DND-41 (cell line): ENCODE measurements at regions not wholly inside any gene's neighbourhood (a gene's known extent, or its start where the extent isn't known, plus 50 kb on each side); places are given as distances from the start of the nearest gene placed in this dataset.

Experiments
- ATAC-seq: fragments of 200-7000 bp; cut with Tn5 transposase; 3 replicates; pipeline ENCODE4 v1.9.1; 2021; ENCODE audit warnings: low read depth; ENCODE audit not compliant: insufficient read depth
- DNase-seq: peaks from one replicate; pipeline ENCODE4 v3.0.0-alpha.2; 2020
- H2AFZ ChIP-seq: 2 replicates; pipeline ENCODE4 v1.6.0; 2012; ENCODE audit warnings: low read depth, low read length
- H3K27ac ChIP-seq: 2 replicates; pipeline ENCODE4 v1.5.1; 2012; ENCODE audit warnings: low read length, inconsistent platforms
- H3K27me3 ChIP-seq: fragments of 200-600 bp; sonication (generic); 2 replicates; pipeline ENCODE4 v1.6.0; 2012; ENCODE audit warnings: low read length, mild to moderate bottlenecking, inconsistent platforms; ENCODE audit not compliant: insufficient read depth, poor library complexity
- H3K36me3 ChIP-seq: 2 replicates; pipeline ENCODE4 v1.5.1; 2012; ENCODE audit warnings: low read length, inconsistent platforms; ENCODE audit not compliant: insufficient read depth
- H3K4me1 ChIP-seq: 2 replicates; pipeline ENCODE4 v1.5.1; 2012; ENCODE audit warnings: mild to moderate bottlenecking, low read length; ENCODE audit not compliant: insufficient read depth
- H3K4me2 ChIP-seq: 2 replicates; pipeline ENCODE4 v1.6.0; 2012; ENCODE audit warnings: mild to moderate bottlenecking, moderate library complexity, low read length, inconsistent platforms; ENCODE audit not compliant: insufficient read depth
- H3K4me3 ChIP-seq, 2 experiments: fragments of 200-600 bp in 1 of 2; shearing (Covaris generic) in 1 of 2; 2 replicates each; pipeline ENCODE4 v1.5.1; 2012 to 2016; ENCODE audit warnings: inconsistent platforms in 2 of 2, low read length in 2 of 2, mild to moderate bottlenecking in 2 of 2, low read depth in 1 of 2, moderate library complexity in 1 of 2
- H3K79me2 ChIP-seq: 2 replicates; pipeline ENCODE4 v1.6.0; 2012; ENCODE audit warnings: low read length, inconsistent platforms; ENCODE audit not compliant: insufficient read depth
- H3K9ac ChIP-seq: 2 replicates; pipeline ENCODE4 v1.6.0; 2012; ENCODE audit warnings: low read depth, mild to moderate bottlenecking, inconsistent platforms, low read length, moderate library complexity
- H3K9me3 ChIP-seq: 2 replicates; pipeline ENCODE4 v1.5.1; 2012; ENCODE audit warnings: low read length, moderate library complexity, mild to moderate bottlenecking, inconsistent platforms; ENCODE audit not compliant: insufficient read depth, severe bottlenecking
- H4K20me1 ChIP-seq: 2 replicates; pipeline ENCODE4 v1.6.0; 2012; ENCODE audit warnings: low read length; ENCODE audit not compliant: insufficient read depth
- EZH2 ChIP-seq: IDR thresholded peaks from 3 replicates; pipeline ENCODE4 v1.6.1; 2012; ENCODE audit warnings: borderline replicate concordance, low read depth, mild to moderate bottlenecking, moderate library complexity, low read length, inconsistent platforms; ENCODE audit not compliant: severe bottlenecking
- TF ChIP-seq, protein P1 (sequence below): IDR thresholded peaks from 2 replicates; pipeline ENCODE4 v1.5.1; 2012; ENCODE audit warnings: borderline replicate concordance, low read length, moderate library complexity, mild to moderate bottlenecking; ENCODE audit not compliant: poor library complexity, severe bottlenecking; ENCODE audit errors: extremely low read depth

DNA sequence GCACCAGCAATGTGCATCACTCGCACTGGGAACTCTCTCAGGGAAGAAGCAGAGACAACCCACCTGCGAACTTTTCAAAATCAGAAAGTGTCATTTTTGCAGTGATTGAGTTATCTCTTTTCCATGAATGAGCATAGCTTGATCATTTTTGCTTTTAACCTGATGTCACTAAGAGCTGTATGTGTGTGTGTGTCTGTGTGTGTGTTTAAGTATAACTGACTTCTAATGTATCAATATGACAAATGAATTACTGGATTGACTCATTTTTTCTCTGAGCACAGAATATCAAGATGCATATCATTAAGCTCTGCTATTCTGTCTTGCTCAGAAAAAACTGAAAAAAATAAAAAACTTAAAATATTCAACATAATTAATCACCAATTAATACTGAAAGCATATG is 548.9 kb upstream of the MARCKS start:
- no peak for TF ChIP-seq EZH2
- TF ChIP-seq, protein P1, sequence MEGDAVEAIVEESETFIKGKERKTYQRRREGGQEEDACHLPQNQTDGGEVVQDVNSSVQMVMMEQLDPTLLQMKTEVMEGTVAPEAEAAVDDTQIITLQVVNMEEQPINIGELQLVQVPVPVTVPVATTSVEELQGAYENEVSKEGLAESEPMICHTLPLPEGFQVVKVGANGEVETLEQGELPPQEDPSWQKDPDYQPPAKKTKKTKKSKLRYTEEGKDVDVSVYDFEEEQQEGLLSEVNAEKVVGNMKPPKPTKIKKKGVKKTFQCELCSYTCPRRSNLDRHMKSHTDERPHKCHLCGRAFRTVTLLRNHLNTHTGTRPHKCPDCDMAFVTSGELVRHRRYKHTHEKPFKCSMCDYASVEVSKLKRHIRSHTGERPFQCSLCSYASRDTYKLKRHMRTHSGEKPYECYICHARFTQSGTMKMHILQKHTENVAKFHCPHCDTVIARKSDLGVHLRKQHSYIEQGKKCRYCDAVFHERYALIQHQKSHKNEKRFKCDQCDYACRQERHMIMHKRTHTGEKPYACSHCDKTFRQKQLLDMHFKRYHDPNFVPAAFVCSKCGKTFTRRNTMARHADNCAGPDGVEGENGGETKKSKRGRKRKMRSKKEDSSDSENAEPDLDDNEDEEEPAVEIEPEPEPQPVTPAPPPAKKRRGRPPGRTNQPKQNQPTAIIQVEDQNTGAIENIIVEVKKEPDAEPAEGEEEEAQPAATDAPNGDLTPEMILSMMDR, result no peak
- Histone ChIP-seq H3K27me3 (no peaks in the 10 kb centered on the region), H2AFZ (no peak overlapping the region), H4K20me1 (no peaks in the 10 kb centered on the region), H3K4me3 (no peak overlapping the region), H3K4me1 (no peaks in the 10 kb centered on the region), H3K9ac (no peak overlapping the region), H3K4me2 (no peak overlapping the region), H3K79me2 (no peaks in the 10 kb centered on the region), H3K36me3 (no peaks in the 10 kb centered on the region), H3K9me3 (no peaks in the 10 kb centered on the region), H3K27ac (no peak overlapping the region)
- ATAC-seq, result no peak
- no peak for DNase-seq

- Histone ChIP-seq H3K4me2 (no peak overlapping the region), H3K4me3 (no peak overlapping the region)
- ATAC-seq, result no peak
Observed at GRCh38 chr6:113313841-113314240, 543.3 kb upstream of the MARCKS start.

DNA sequence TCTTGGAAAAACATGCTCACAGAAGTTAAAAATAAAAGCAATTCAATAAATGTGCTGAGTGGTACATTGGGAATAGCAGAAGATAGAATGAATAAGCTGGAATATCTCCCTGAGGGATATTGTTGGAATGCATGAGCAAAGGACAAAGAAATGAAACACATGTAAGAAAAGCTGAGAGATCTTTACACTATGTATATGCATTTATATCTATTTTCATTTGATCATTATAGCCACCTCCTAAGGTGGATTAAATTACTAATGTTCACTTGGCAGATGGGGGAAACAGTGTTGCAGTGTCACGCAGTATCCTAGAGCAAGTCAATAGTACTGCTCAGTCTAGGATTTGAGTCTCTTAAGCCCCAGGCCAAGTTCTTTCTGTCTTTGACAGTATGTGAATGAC is 542.0 kb upstream of the MARCKS start:
- Histone ChIP-seq H3K9me3 (no peaks in the 10 kb centered on the region), H3K4me3 (no peak overlapping the region), H3K36me3 (no peaks in the 10 kb centered on the region), H3K4me2 (no peak overlapping the region), H3K79me2 (no peaks in the 10 kb centered on the region), H4K20me1 (no peaks in the 10 kb centered on the region), H3K4me1 (no peaks in the 10 kb centered on the region), H2AFZ (no peak overlapping the region), H3K9ac (no peak overlapping the region), H3K27me3 (no peaks in the 10 kb centered on the region), H3K27ac (no peak overlapping the region)
- TF ChIP-seq, protein P1, result no peak
- TF ChIP-seq EZH2, result no peak
- DNase-seq (no peak), ATAC-seq (no peak)

More at GRCh38 chr6:113313841-113314240, 543.3 kb upstream of the MARCKS start:
- no peak for DNase-seq
- Histone ChIP-seq H2AFZ (no peak overlapping the region), H3K4me1 (no peaks in the 10 kb centered on the region), H3K27ac (no peak overlapping the region), H3K27me3 (no peaks in the 10 kb centered on the region), H3K36me3 (no peaks in the 10 kb centered on the region), H3K9me3 (no peaks in the 10 kb centered on the region), H4K20me1 (no peaks in the 10 kb centered on the region), H3K9ac (no peak overlapping the region), H3K79me2 (no peaks in the 10 kb centered on the region)
- TF ChIP-seq, protein P1, result no peak
- TF ChIP-seq EZH2, result no peak

DNA sequence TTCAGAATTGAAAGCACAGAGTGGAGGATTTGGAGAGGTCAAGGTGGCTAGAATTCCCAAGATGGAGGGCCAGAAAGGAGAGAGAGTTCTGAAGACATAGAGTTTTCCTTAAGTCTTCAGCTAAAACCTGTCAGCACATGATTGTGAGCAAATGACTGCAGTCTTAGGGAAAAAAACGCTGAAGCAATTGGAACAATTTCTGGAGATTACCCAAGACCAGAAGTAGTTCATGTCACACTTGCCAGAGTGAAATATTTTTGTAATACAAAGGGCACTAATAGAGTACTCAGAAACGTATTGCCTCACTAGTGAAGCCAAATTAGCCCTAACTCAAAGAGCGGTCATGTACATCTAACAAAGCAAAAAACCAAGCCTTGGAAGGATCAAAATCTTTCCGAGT is 541.3 kb upstream of the MARCKS start:
- Histone ChIP-seq H3K27ac (no peak overlapping the region), H3K4me3 (no peak overlapping the region), H3K27me3 (no peaks in the 10 kb centered on the region), H4K20me1 (no peaks in the 10 kb centered on the region), H3K9ac (no peak overlapping the region), H3K36me3 (no peaks in the 10 kb centered on the region), H3K4me1 (no peaks in the 10 kb centered on the region), H3K9me3 (no peaks in the 10 kb centered on the region), H3K79me2 (no peaks in the 10 kb centered on the region), H3K4me2 (no peak overlapping the region), H2AFZ (no peak overlapping the region)
- TF ChIP-seq, protein P1, result no peak
- no peak for TF ChIP-seq EZH2
- ATAC-seq, result no peak
- no peak for DNase-seq
